Right lobe of liver (tissue), 4 donors: ENCODE measurements at regions not wholly inside any gene's neighbourhood (a gene's known extent, or its start where the extent isn't known, plus 50 kb on each side); places are given as distances from the start of the nearest gene placed in this dataset.

Experiments used
- CTCF ChIP-seq, 4 donors: fragments of 200-600 bp in 3 of 4; fragments of 450-650 bp in 1 of 4; IDR thresholded peaks; one replicate each; pipeline versions ENCODE4 v1.5.1 to v1.8.0; 2016 to 2022; ENCODE audit warnings: antibody characterized with exemption in 4 of 4, mild to moderate bottlenecking in 2 of 4
- POLR2A ChIP-seq: fragments of 450-650 bp; IDR thresholded peaks from one replicate; pipeline ENCODE4 v1.6.1; 2017; ENCODE audit warnings: antibody characterized with exemption, mild to moderate bottlenecking
- donor health status: DM: no; HTN: no; CAD: no.
- donor health status: DM: no; HTN: no; CAD: no.
- donor health status: DM: no; HTN: yes; CAD: no.

- TF ChIP-seq CTCF (IDR thresholded peaks at IDR 0.05) = no peak
- TF ChIP-seq POLR2A = no peak
Measured at GRCh38 chr7:50185951-50186682, 93.1 kb upstream of the ZPBP start.
